NCI-H2029 (cell line): ENCODE measurements at regions not wholly inside any gene's neighbourhood (a gene's known extent, or its start where the extent isn't known, plus 50 kb on each side); places are given as distances from the start of the nearest gene placed in this dataset.

ENCODE experiments used
- DNase-seq: peaks from one replicate; lab custom pipeline; 2025; lab: John Stamatoyannopoulos, UW

- DNase-seq: no peak
Observed at GRCh38 chr3:1824359-1824758, 274.3 kb upstream of the CNTN4 start.

- DNase-seq: no peak
Observed at GRCh38 chr3:1828519-1828918, 270.1 kb upstream of the CNTN4 start.

GRCh38 chr3:1830851-1831250 is 267.8 kb upstream of the CNTN4 start:
- DNase-seq: no peak

GRCh38 chr3:1832395-1832794 is 266.3 kb upstream of the CNTN4 start:
- no peak for DNase-seq

- DNase-seq: no peak
Observed at GRCh38 chr3:1843111-1843510, 255.6 kb upstream of the CNTN4 start.

GRCh38 chr3:1847571-1847970 is 251.1 kb upstream of the CNTN4 start:
- DNase-seq: no peak

- DNase-seq: no peak
Observed at GRCh38 chr3:1848935-1849334, 249.7 kb upstream of the CNTN4 start.

GRCh38 chr3:1852950-1853349 is 245.7 kb upstream of the CNTN4 start:
- no peak for DNase-seq

GRCh38 chr3:1855841-1856240 is 242.8 kb upstream of the CNTN4 start:
- no peak for DNase-seq

GRCh38 chr3:1870738-1871137 is 227.9 kb upstream of the CNTN4 start:
- no peak for DNase-seq

- no peak for DNase-seq
Observed at GRCh38 chr3:1883534-1883933, 215.1 kb upstream of the CNTN4 start.

GRCh38 chr3:1892459-1892858 is 206.2 kb upstream of the CNTN4 start:
- DNase-seq: no peak

GRCh38 chr3:1902416-1902815 is 196.2 kb upstream of the CNTN4 start:
- DNase-seq: no peak

- DNase-seq: no peak
Observed at GRCh38 chr3:1903111-1903510, 195.6 kb upstream of the CNTN4 start.

GRCh38 chr3:1907911-1908310 is 190.8 kb upstream of the CNTN4 start:
- DNase-seq: no peak

GRCh38 chr3:1908651-1909445 is 189.8 kb upstream of the CNTN4 start:
- no peak for DNase-seq

- DNase-seq: no peak
Observed at GRCh38 chr3:1910322-1910721, 188.3 kb upstream of the CNTN4 start.

- DNase-seq: no peak
Observed at GRCh38 chr3:1929788-1930414, 168.8 kb upstream of the CNTN4 start.

- no peak for DNase-seq
Observed at GRCh38 chr3:1938975-1939374, 159.7 kb upstream of the CNTN4 start.

GRCh38 chr3:1942781-1943180 is 155.9 kb upstream of the CNTN4 start:
- no peak for DNase-seq

GRCh38 chr3:1943395-1944118 is 155.1 kb upstream of the CNTN4 start:
- DNase-seq: no peak

GRCh38 chr3:1945698-1946097 is 153.0 kb upstream of the CNTN4 start:
- DNase-seq: no peak

- no peak for DNase-seq
Observed at GRCh38 chr3:1953536-1953935, 145.1 kb upstream of the CNTN4 start.
